H9 (cell line): ENCODE measurements at regions not wholly inside any gene's neighbourhood (a gene's known extent, or its start where the extent isn't known, plus 50 kb on each side); places are given as distances from the start of the nearest gene placed in this dataset.

Experiments
- DNase-seq: peaks from one replicate; pipeline ENCODE4 v3.0.0-alpha.2; 2017
- H2AFZ ChIP-seq: one replicate; pipeline ENCODE4 v1.6.1; 2013; ENCODE audit warnings: mild to moderate bottlenecking, low read length, control low read depth, moderate library complexity
- H2AK5ac ChIP-seq: 2 replicates; pipeline ENCODE4 v1.6.1; 2013; ENCODE audit warnings: low read length, control low read depth, mixed read lengths; ENCODE audit not compliant: insufficient read length
- H2BK120ac ChIP-seq: one replicate; pipeline ENCODE4 v1.6.1; 2013; ENCODE audit warnings: low read depth, mild to moderate bottlenecking, low read length, control low read depth, inconsistent platforms; ENCODE audit not compliant: poor library complexity, severe bottlenecking
- H2BK12ac ChIP-seq: 2 replicates; pipeline ENCODE4 v1.6.1; 2013; ENCODE audit warnings: low read length, control low read depth, mixed read lengths, low read depth; ENCODE audit not compliant: insufficient read length
- H2BK15ac ChIP-seq: 2 replicates; pipeline ENCODE4 v1.6.1; 2013; ENCODE audit warnings: low read depth, low read length, control low read depth
- H2BK20ac ChIP-seq: one replicate; pipeline ENCODE4 v1.6.1; 2013; ENCODE audit warnings: low read depth, mild to moderate bottlenecking, low read length, control low read depth, inconsistent platforms; ENCODE audit not compliant: poor library complexity, severe bottlenecking
- H2BK5ac ChIP-seq: 2 replicates; pipeline ENCODE4 v1.6.1; 2013; ENCODE audit warnings: low read length, control low read depth, mixed read lengths; ENCODE audit not compliant: insufficient read length
- H3K14ac ChIP-seq: 2 replicates; pipeline ENCODE4 v1.6.1; 2013; ENCODE audit warnings: low read length, control low read depth; ENCODE audit not compliant: insufficient read depth
- H3K18ac ChIP-seq: 2 replicates; pipeline ENCODE4 v1.6.1; 2013; ENCODE audit warnings: low read depth, mild to moderate bottlenecking, mixed read lengths, low read length, control low read depth; ENCODE audit not compliant: insufficient read length
- H3K23ac ChIP-seq: 2 replicates; pipeline ENCODE4 v1.6.1; 2013; ENCODE audit warnings: low read length, control low read depth, mixed read lengths, low read depth; ENCODE audit not compliant: insufficient read length
- H3K23me2 ChIP-seq: 2 replicates; pipeline ENCODE4 v1.6.1; 2013; ENCODE audit warnings: low read depth, mild to moderate bottlenecking, mixed read lengths, low read length, control low read depth; ENCODE audit not compliant: insufficient read length, poor library complexity, severe bottlenecking
- H3K27ac ChIP-seq: 2 replicates; pipeline ENCODE4 v1.5.1; 2013; ENCODE audit warnings: low read length, control low read depth, mixed read lengths, low read depth; ENCODE audit not compliant: insufficient read length
- H3K27me3 ChIP-seq: 2 replicates; pipeline ENCODE4 v1.6.1; 2013; ENCODE audit warnings: low read length, control low read depth, inconsistent platforms; ENCODE audit not compliant: insufficient read depth
- H3K4ac ChIP-seq: 2 replicates; pipeline ENCODE4 v1.6.1; 2013; ENCODE audit warnings: low read depth, mild to moderate bottlenecking, control low read depth, inconsistent platforms, low read length, moderate library complexity
- H3K4me1 ChIP-seq: 2 replicates; pipeline ENCODE4 v1.6.1; 2013; ENCODE audit warnings: low read length, control low read depth, inconsistent platforms; ENCODE audit not compliant: insufficient read depth
- H3K4me2 ChIP-seq: 2 replicates; pipeline ENCODE4 v1.6.1; 2013; ENCODE audit warnings: low read length, control low read depth, mixed read lengths; ENCODE audit not compliant: insufficient read length, insufficient read depth
- H3K56ac ChIP-seq: 2 replicates; pipeline ENCODE4 v1.6.1; 2013; ENCODE audit warnings: low read depth, mild to moderate bottlenecking, mixed read lengths, low read length, control low read depth; ENCODE audit not compliant: insufficient read length
- H3K79me1 ChIP-seq: 2 replicates; pipeline ENCODE4 v1.6.1; 2013; ENCODE audit warnings: low read depth, mild to moderate bottlenecking, moderate library complexity, low read length, control low read depth, inconsistent platforms; ENCODE audit not compliant: insufficient read depth, poor library complexity, severe bottlenecking
- H3K79me2 ChIP-seq: 2 replicates; pipeline ENCODE4 v1.6.1; 2013; ENCODE audit warnings: low read length, control low read depth, inconsistent platforms; ENCODE audit not compliant: insufficient read depth
- H3K9ac ChIP-seq: 2 replicates; pipeline ENCODE4 v1.6.1; 2013; ENCODE audit warnings: low read length, control low read depth, mixed read lengths; ENCODE audit not compliant: insufficient read length; ENCODE audit errors: extremely low read depth
- H3K9me3 ChIP-seq: one replicate; pipeline ENCODE4 v1.6.1; 2013; ENCODE audit warnings: low read depth, low read length, inconsistent platforms; ENCODE audit not compliant: control insufficient read depth
- H3T11ph ChIP-seq: one replicate; pipeline ENCODE4 v1.6.1; 2013; ENCODE audit warnings: mild to moderate bottlenecking, low read length, control low read depth, inconsistent platforms
- H4K20me1 ChIP-seq: one replicate; pipeline ENCODE4 v1.6.1; 2013; ENCODE audit not compliant: control insufficient read depth, insufficient read length, insufficient read depth
- H4K5ac ChIP-seq: 2 replicates; pipeline ENCODE4 v1.6.1; 2013; ENCODE audit warnings: low read depth, mild to moderate bottlenecking, mixed read lengths, low read length, control low read depth; ENCODE audit not compliant: insufficient read length
- H4K8ac ChIP-seq: replicated peaks from 2 replicates; pipeline ENCODE4 v1.6.1; 2013; ENCODE audit warnings: low read length, control low read depth, mixed read lengths, low read depth; ENCODE audit not compliant: insufficient read length
- H4K91ac ChIP-seq: 2 replicates; pipeline ENCODE4 v1.6.1; 2013; ENCODE audit warnings: low read depth, mild to moderate bottlenecking, moderate library complexity, mixed read lengths, low read length, control low read depth; ENCODE audit not compliant: insufficient read length
- H3K27ac Mint-ChIP-seq, 3 experiments: 2 replicates in 2 of 3; 3 replicates in 1 of 3; pipeline ENCODE4 v1.8.0; 2020 to 2021; ENCODE audit warnings: mixed read lengths in 3 of 3, mild to moderate bottlenecking in 1 of 3, moderate library complexity in 1 of 3
- H3K27me3 Mint-ChIP-seq: 2 replicates; pipeline ENCODE4 v1.8.0; 2021; ENCODE audit warnings: low read depth, mild to moderate bottlenecking, moderate library complexity, mixed read lengths
- H3K36me3 Mint-ChIP-seq, 3 experiments: 2 replicates in 2 of 3; 3 replicates in 1 of 3; pipeline ENCODE4 v1.8.0; 2020 to 2021; ENCODE audit warnings: low read depth in 3 of 3, mixed read lengths in 3 of 3; ENCODE audit not compliant: insufficient read depth in 1 of 3
- H3K4me1 Mint-ChIP-seq, 2 experiments: 2 replicates each; pipeline ENCODE4 v1.8.0; 2020; ENCODE audit warnings: mixed read lengths in 2 of 2
- H3K4me3 Mint-ChIP-seq, 2 experiments: 2 replicates in 1 of 2; 3 replicates in 1 of 2; pipeline ENCODE4 v1.8.0; 2020 to 2021; ENCODE audit warnings: mild to moderate bottlenecking in 2 of 2, mixed read lengths in 2 of 2, moderate library complexity in 1 of 2
- H3K9me3 Mint-ChIP-seq, 2 experiments: 2 replicates in 1 of 2; 3 replicates in 1 of 2; pipeline ENCODE4 v1.8.0; 2020; ENCODE audit warnings: mild to moderate bottlenecking in 2 of 2, mixed read lengths in 2 of 2, moderate library complexity in 1 of 2
- WGBS: extraction: QIAGEN DNeasy Blood & Tissue Kit; methylation state at CpG from one replicate; pipeline ENCODE4 v1.1.7; 2013; ENCODE audit warnings: missing lambda C conversion rate, low lambda C conversion rate, mixed read lengths; ENCODE audit not compliant: insufficient read length; ENCODE audit errors: extremely low coverage; 5-methylcytosine and 5-hydroxymethylcytosine counted together
- TF ChIP-seq, protein P1 (sequence below): fragments of 200-600 bp; sonication (generic); conservative IDR thresholded peaks from 3 replicates; pipeline ENCODE4 v1.8.0; 2021; ENCODE audit warnings: antibody characterized with exemption, mild to moderate bottlenecking

DNA sequence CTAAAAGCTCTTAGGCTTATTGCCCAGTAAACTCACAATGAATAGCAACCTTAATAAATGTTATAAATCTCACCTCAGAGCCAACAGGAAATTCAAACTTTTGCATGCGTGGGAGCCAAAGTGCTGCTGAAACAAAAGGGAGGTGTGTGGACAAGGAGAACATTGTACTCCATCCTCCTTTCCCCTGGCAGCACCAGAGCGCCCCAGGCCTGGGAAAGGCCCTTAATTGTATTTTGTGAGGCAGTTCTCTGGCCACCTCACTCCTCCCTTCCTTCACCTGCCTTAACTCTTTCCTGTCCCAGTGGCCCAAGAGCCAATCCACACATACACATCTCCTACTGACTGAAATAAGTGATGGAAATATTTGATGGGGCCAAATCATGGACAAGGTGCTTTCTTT lies 648.5 kb downstream of the LMO4 start:
- no peaks in the 10 kb centered on the region for H3K27me3 Mint-ChIP-seq
- H3K9me3 ChIP-seq = no peaks in the 10 kb centered on the region
- no peak overlapping the region for H2BK15ac ChIP-seq
- no peak overlapping the region for H4K91ac ChIP-seq
- no peak overlapping the region for H2AFZ ChIP-seq
- H3K4me1 Mint-ChIP-seq = peaks cover 42 to 45% of the 10 kb centered on the region in 2 experiments
- H3K27ac Mint-ChIP-seq = 0 out of 7 replicates have a peak overlapping the region, but pooled peaks of 1 of the 3 experiments have one; percentile 16
- no peak overlapping the region for H3K23ac ChIP-seq
- no peaks in the 10 kb centered on the region; a peak in 1 of 5 replicates for H3K9me3 Mint-ChIP-seq
- H3K27me3 ChIP-seq = no peaks in the 10 kb centered on the region
- H2BK20ac ChIP-seq = no peak overlapping the region
- H4K8ac ChIP-seq = no peak overlapping the region
- H3K4me2 ChIP-seq = no peak overlapping the region
- no peak overlapping the region for H4K5ac ChIP-seq
- H3K79me1 ChIP-seq = no peaks in the 10 kb centered on the region
- no peak overlapping the region for H2BK5ac ChIP-seq
- WGBS = no CpG with 5 or more reads among the region's 2 CpGs
- H3T11ph ChIP-seq = no peak overlapping the region
- H3K4ac ChIP-seq = no peak overlapping the region
- H3K79me2 ChIP-seq = no peaks in the 10 kb centered on the region
- no peaks in the 10 kb centered on the region for H4K20me1 ChIP-seq
- H3K36me3 Mint-ChIP-seq = no peaks in the 10 kb centered on the region
- H3K18ac ChIP-seq = no peak overlapping the region
- no peak overlapping the region for H3K14ac ChIP-seq
- H2BK120ac ChIP-seq = no peak overlapping the region
- H3K4me1 ChIP-seq = no peaks in the 10 kb centered on the region; the same call in 1 of the 2 replicates
- H3K27ac ChIP-seq = no peak overlapping the region
- H2AK5ac ChIP-seq = no peak overlapping the region
- no peak overlapping the region for H3K9ac ChIP-seq
- no peaks in the 10 kb centered on the region for H3K23me2 ChIP-seq
- TF ChIP-seq, protein P1, sequence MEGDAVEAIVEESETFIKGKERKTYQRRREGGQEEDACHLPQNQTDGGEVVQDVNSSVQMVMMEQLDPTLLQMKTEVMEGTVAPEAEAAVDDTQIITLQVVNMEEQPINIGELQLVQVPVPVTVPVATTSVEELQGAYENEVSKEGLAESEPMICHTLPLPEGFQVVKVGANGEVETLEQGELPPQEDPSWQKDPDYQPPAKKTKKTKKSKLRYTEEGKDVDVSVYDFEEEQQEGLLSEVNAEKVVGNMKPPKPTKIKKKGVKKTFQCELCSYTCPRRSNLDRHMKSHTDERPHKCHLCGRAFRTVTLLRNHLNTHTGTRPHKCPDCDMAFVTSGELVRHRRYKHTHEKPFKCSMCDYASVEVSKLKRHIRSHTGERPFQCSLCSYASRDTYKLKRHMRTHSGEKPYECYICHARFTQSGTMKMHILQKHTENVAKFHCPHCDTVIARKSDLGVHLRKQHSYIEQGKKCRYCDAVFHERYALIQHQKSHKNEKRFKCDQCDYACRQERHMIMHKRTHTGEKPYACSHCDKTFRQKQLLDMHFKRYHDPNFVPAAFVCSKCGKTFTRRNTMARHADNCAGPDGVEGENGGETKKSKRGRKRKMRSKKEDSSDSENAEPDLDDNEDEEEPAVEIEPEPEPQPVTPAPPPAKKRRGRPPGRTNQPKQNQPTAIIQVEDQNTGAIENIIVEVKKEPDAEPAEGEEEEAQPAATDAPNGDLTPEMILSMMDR = no peak
- DNase-seq = no peak
- H3K56ac ChIP-seq = no peak overlapping the region
- H3K4me3 Mint-ChIP-seq = no peak overlapping the region
- no peak overlapping the region for H2BK12ac ChIP-seq
